GM12891 (cell line): ENCODE measurements at regions not wholly inside any gene's neighbourhood (a gene's known extent, or its start where the extent isn't known, plus 50 kb on each side); places are given as distances from the start of the nearest gene placed in this dataset.

ENCODE experiments used
- PAX5 ChIP-seq: IDR thresholded peaks from 2 replicates; pipeline ENCODE4 v1.6.1; 2011; ENCODE audit warnings: low read length, moderate library complexity, mild to moderate bottlenecking; ENCODE audit not compliant: insufficient read depth, severe bottlenecking
- POLR2A ChIP-seq: IDR thresholded peaks from 2 replicates; pipeline ENCODE4 v1.6.1; 2011; ENCODE audit warnings: low read depth, low read length, control low read depth
- POLR2AphosphoS5 ChIP-seq: IDR thresholded peaks from 2 replicates; pipeline ENCODE4 v1.6.1; 2011; ENCODE audit warnings: low read depth, low read length, control low read depth
- POU2F2 ChIP-seq: IDR thresholded peaks from 2 replicates; pipeline ENCODE4 v1.6.1; 2011; ENCODE audit warnings: low read depth, mild to moderate bottlenecking, control low read depth, low read length, moderate library complexity
- SPI1 ChIP-seq: IDR thresholded peaks from 2 replicates; pipeline ENCODE4 v1.6.1; 2011; ENCODE audit warnings: low read depth, low read length, control low read depth
- TAF1 ChIP-seq: IDR thresholded peaks from 2 replicates; pipeline ENCODE4 v1.6.1; 2011; ENCODE audit warnings: low read depth, low read length, control low read depth

GRCh38 chr9:8234316-8234715 is 434.7 kb upstream of the DMAC1 start:
- no peak for TF ChIP-seq TAF1
- no peak for TF ChIP-seq POLR2A
- TF ChIP-seq SPI1, result no peak
- no peak for TF ChIP-seq POLR2AphosphoS5
- no peak for TF ChIP-seq PAX5
- TF ChIP-seq POU2F2, result no peak
